Activated naive CD4-positive, alpha-beta T cell treated with anti-CD3 and anti-CD28 coated beads, Interleukin-2, amount 50 U/mL, for 16 hours (primary cell): ENCODE measurements at regions not wholly inside any gene's neighbourhood (a gene's known extent, or its start where the extent isn't known, plus 50 kb on each side); places are given as distances from the start of the nearest gene placed in this dataset.

Source experiments
- DNase-seq: peaks from one replicate; pipeline ENCODE4 v3.0.0-alpha.2; 2020

- no peak for DNase-seq
These were observed 78.9 kb downstream of the EMP1 start for GRCh38 chr12:13275241-13276085.

- no peak for DNase-seq
These were observed 77.3 kb downstream of the EMP1 start for GRCh38 chr12:13273850-13274249.

- no peak for DNase-seq
These were observed 76.6 kb downstream of the EMP1 start for GRCh38 chr12:13273097-13273496.

GRCh38 chr12:13270817-13271216, 74.3 kb downstream of the EMP1 start:
- DNase-seq: no peak
